Stomach (tissue), 8 donors: ENCODE measurements at regions not wholly inside any gene's neighbourhood (a gene's known extent, or its start where the extent isn't known, plus 50 kb on each side); places are given as distances from the start of the nearest gene placed in this dataset.
"Not testable (repeated sequence)": the region's sequence is repeated elsewhere in the genome, so short reads cannot be mapped to it uniquely, and the experiment has no call there.

Experiments
- DNase-seq, 2 donors: peaks; one replicate each; pipeline versions ENCODE4 v3.0.0 to v3.0.0-alpha.2; 2013 to 2019
- H3K27ac ChIP-seq, 5 donors: fragments of 200-600 bp in 4 of 5; sonication (generic) in 4 of 5; one replicate each; pipeline ENCODE4 v1.5.1; 2013 to 2019; ENCODE audit warnings: mild to moderate bottlenecking in 1 of 5, moderate library complexity in 1 of 5
- H3K27me3 ChIP-seq, 3 donors: fragments of 200-600 bp; sonication (generic); one replicate each; pipeline ENCODE4 v1.5.1; 2017 to 2019; ENCODE audit warnings: mixed run types in 1 of 3
- H3K36me3 ChIP-seq, 4 donors: fragments of 200-600 bp; sonication (generic); 1 replicate in 3 of 4; 2 replicates in 1 of 4; pipeline ENCODE4 v1.5.1; 2016 to 2019
- H3K4me1 ChIP-seq, 4 donors: fragments of 200-600 bp; sonication (generic); one replicate each; pipeline ENCODE4 v1.5.1; 2016 to 2019
- H3K4me3 ChIP-seq, 4 donors: fragments of 200-600 bp; sonication (generic) in 3 of 4; one replicate each; pipeline ENCODE4 v1.5.1; 2016 to 2019; ENCODE audit warnings: mild to moderate bottlenecking in 1 of 4
- H3K9me3 ChIP-seq, 4 donors: fragments of 200-600 bp; sonication (generic); one replicate each; pipeline ENCODE4 v1.5.1; 2016 to 2019
- EP300 ChIP-seq: sonication (generic); formaldehyde crosslinking; IDR thresholded peaks from one replicate; pipeline ENCODE4 v1.6.1; 2017; ENCODE audit warnings: antibody characterized with exemption
- POLR2A ChIP-seq, 4 donors: fragments of 450-650 bp; IDR thresholded peaks; one replicate each; pipeline ENCODE4 v1.6.1; 2016; ENCODE audit warnings: antibody characterized with exemption in 4 of 4, control low read depth in 2 of 4, mild to moderate bottlenecking in 1 of 4, moderate library complexity in 1 of 4
- POLR2AphosphoS5 ChIP-seq, 3 donors: sonication (generic); formaldehyde crosslinking; IDR thresholded peaks; one replicate each; pipeline ENCODE4 v1.6.1; 2016; ENCODE audit warnings: antibody characterized with exemption in 3 of 3
- WGBS, 5 donors: extraction: QIAGEN DNeasy Blood & Tissue Kit in 3 of 5; methylation state at CpG; one replicate each; pipeline versions ENCODE4 v1.1.5 to v1.1.7; 2013 to 2018; 5-methylcytosine and 5-hydroxymethylcytosine counted together
- intact Hi-C: fragments of 100-400 bp; cut with DNase I; formaldehyde crosslinking; loops from one replicate; pipeline ENCODE4 v1.15.1; 2023; ENCODE audit warnings: low total_unique reads
- TF ChIP-seq, protein P1 (sequence below), 7 experiments: fragments of 450-650 bp in 4 of 7; fragments of 200-600 bp in 3 of 7; sonication (generic) in 3 of 7; IDR thresholded peaks; one replicate each; pipeline ENCODE4 v1.5.1; 2016 to 2019; ENCODE audit warnings: antibody characterized with exemption in 7 of 7, control low read depth in 2 of 7, mild to moderate bottlenecking in 1 of 7
- donor health status: healthy with polysubstance abuse.
- donor health status: Bipolar disorder and iron deficiency.
- donor health status: healthy.

DNA sequence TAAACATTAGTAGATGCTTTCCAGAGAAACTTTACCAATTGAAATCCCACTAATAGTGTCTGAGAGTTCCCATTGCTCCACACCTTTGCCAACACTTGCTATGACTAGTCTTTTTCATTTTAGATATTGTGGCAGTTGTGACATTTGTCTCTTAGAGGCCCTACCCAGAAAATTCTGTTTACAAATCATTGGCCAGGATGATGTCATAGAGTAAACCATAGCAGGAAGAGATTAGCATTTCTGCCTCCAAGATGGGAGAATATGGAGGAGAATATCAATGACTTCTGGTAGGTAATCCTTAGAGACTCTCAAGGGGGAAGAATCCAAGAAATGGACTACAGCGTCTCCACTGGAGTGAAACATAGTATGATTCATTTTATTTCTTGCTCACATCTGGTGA is 291.0 kb upstream of the CNTN3 start:
- no peaks in the 10 kb centered on the region for H3K36me3 ChIP-seq
- no peak for DNase-seq
- H3K4me1 ChIP-seq, result no peaks in the 10 kb centered on the region
- H3K9me3 ChIP-seq, result peaks cover 0 to 10% (median 5%) of the 10 kb centered on the region in 4 donors
- no peaks in the 10 kb centered on the region for H3K27me3 ChIP-seq
- no peak overlapping the region for H3K27ac ChIP-seq
- H3K4me3 ChIP-seq, result no peak overlapping the region
- 69 to 91% (median 83%) methylated on average over 1 of the region's 1 CpG for WGBS, 5 donors
- intact Hi-C loops, result no loop called here
- TF ChIP-seq POLR2A (IDR thresholded peaks at IDR 0.05) (no peak), POLR2AphosphoS5 (IDR thresholded peaks at IDR 0.05) (no peak), EP300 (no peak)
- TF ChIP-seq, protein P1, sequence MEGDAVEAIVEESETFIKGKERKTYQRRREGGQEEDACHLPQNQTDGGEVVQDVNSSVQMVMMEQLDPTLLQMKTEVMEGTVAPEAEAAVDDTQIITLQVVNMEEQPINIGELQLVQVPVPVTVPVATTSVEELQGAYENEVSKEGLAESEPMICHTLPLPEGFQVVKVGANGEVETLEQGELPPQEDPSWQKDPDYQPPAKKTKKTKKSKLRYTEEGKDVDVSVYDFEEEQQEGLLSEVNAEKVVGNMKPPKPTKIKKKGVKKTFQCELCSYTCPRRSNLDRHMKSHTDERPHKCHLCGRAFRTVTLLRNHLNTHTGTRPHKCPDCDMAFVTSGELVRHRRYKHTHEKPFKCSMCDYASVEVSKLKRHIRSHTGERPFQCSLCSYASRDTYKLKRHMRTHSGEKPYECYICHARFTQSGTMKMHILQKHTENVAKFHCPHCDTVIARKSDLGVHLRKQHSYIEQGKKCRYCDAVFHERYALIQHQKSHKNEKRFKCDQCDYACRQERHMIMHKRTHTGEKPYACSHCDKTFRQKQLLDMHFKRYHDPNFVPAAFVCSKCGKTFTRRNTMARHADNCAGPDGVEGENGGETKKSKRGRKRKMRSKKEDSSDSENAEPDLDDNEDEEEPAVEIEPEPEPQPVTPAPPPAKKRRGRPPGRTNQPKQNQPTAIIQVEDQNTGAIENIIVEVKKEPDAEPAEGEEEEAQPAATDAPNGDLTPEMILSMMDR (IDR thresholded peaks at IDR 0.05), result no peak

DNA sequence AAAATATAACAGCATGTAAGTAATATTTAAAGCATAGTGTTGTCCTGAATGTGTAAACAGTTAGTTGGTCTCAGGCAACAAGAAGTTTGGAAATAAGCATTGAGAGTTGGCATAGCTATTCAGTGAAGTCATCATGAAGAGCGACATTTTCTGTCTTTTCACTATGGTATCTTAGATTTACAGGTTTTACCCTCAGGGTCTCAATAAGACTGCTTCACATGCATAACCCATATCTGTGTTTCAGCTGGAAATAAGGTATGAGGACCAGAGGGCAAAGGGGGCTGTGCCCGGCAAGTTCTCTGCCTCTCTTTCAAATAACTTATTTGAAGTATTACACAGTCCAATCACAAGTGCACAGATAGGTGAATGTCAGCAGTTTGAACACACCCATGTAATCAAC is 290.2 kb upstream of the CNTN3 start:
- H3K27me3 ChIP-seq, result no peaks in the 10 kb centered on the region
- no peak for DNase-seq
- no peaks in the 10 kb centered on the region for H3K36me3 ChIP-seq
- intact Hi-C loops, result no loop called here
- H3K4me3 ChIP-seq, result no peak overlapping the region
- TF ChIP-seq, protein P1 (IDR thresholded peaks at IDR 0.05), result no peak
- TF ChIP-seq POLR2A (IDR thresholded peaks at IDR 0.05) (no peak), POLR2AphosphoS5 (IDR thresholded peaks at IDR 0.05) (no peak), EP300 (no peak)
- peaks cover 0 to 15% (median 10%) of the 10 kb centered on the region in 4 donors for H3K9me3 ChIP-seq
- WGBS, 5 donors, result 39 to 73% (median 66%) methylated on average over 2 of the region's 2 CpGs
- H3K27ac ChIP-seq, result no peak overlapping the region
- H3K4me1 ChIP-seq, result no peaks in the 10 kb centered on the region

GRCh38 chr3:74899796-74900516 is 285.5 kb upstream of the CNTN3 start:
- DNase-seq, H3K27me3 ChIP-seq, H3K9me3 ChIP-seq, H3K4me1 ChIP-seq, H3K4me3 ChIP-seq, intact Hi-C loops, H3K27ac ChIP-seq, H3K36me3 ChIP-seq: not testable (repeated sequence)
- WGBS, 5 donors, result 69 to 93% (median 84%) methylated on average over 21 to 45 of the region's 45 CpGs

GRCh38 chr3:74897006-74897405 is 282.5 kb upstream of the CNTN3 start:
- Histone ChIP-seq H3K36me3 (no peaks in the 10 kb centered on the region), H3K4me3 (no peak overlapping the region), H3K27me3 (no peaks in the 10 kb centered on the region), H3K4me1 (no peaks in the 10 kb centered on the region), H3K27ac (no peak overlapping the region), H3K9me3 (peaks cover 0 to 7% (median 6%) of the 10 kb centered on the region in 4 donors)
- TF ChIP-seq, protein P1 (IDR thresholded peaks at IDR 0.05), result no peak
- TF ChIP-seq POLR2AphosphoS5 (IDR thresholded peaks at IDR 0.05) (no peak), POLR2A (IDR thresholded peaks at IDR 0.05) (no peak), EP300 (no peak)
- 53 to 61% (median 58%) methylated on average over 2 of the region's 2 CpGs for WGBS, 5 donors
- intact Hi-C loops, result no loop called here
- no peak for DNase-seq

GRCh38 chr3:74891312-74891711 is 276.9 kb upstream of the CNTN3 start:
- DNase-seq, result no peak
- Histone ChIP-seq H3K27ac (no peak overlapping the region), H3K27me3 (no peaks in the 10 kb centered on the region), H3K9me3 (peaks cover 0 to 20% (median 3%) of the 10 kb centered on the region in 4 donors), H3K4me3 (no peak overlapping the region), H3K4me1 (no peaks in the 10 kb centered on the region), H3K36me3 (no peaks in the 10 kb centered on the region)
- 78 to 89% (median 87%) methylated on average over 6 of the region's 6 CpGs for WGBS, 5 donors
- intact Hi-C loops, result no loop called here
- no peak for TF ChIP-seq POLR2AphosphoS5 (IDR thresholded peaks at IDR 0.05)
- TF ChIP-seq, protein P1 (IDR thresholded peaks at IDR 0.05), result no peak
- no peak for TF ChIP-seq EP300
- TF ChIP-seq POLR2A (IDR thresholded peaks at IDR 0.05), result no peak
